ENCODE measurements at regions not wholly inside any gene's neighbourhood (a gene's known extent, or its start where the extent isn't known, plus 50 kb on each side); places are given as distances from the start of the nearest gene placed in this dataset.

DNA sequence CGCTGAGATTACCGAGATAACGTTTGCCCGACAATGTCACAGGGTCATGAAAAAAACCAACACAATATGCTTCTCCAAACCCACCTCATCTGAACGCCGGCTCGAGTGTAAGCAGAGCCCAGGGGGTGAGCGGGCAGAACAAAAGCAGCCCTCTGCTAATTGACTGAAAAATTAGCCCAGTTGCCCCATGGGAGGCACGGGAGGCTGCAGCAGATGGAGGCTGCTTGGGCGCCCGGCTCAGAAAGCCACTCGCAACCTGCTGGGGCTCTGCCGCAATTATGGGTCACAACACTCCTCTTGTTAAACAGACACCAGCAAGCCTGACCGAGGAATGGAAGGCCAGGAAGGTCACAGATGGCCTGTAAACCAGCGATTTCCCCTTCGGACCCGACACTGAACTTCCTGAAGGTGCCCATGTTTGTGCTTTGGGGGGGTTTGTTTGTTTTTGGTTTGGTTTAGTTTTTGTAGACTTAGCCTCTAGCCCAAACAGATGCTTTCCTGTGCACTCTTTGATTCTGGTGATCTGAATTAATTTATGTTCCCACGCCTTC is 104.6 kb upstream of the IRX1 start:
- DNase-seq = no peak
- no peaks in the 10 kb centered on the region for H3K36me3 ChIP-seq
- WGBS, 2 donors = 32 to 49% methylated on average over 18 of the region's 18 CpGs
- TF ChIP-seq POLR2AphosphoS5 (IDR thresholded peaks at IDR 0.05) (no peak), EP300 (IDR thresholded peaks at IDR 0.05) (no peak), POLR2A (IDR thresholded peaks at IDR 0.05) (no peak)
- TF ChIP-seq, protein P1, sequence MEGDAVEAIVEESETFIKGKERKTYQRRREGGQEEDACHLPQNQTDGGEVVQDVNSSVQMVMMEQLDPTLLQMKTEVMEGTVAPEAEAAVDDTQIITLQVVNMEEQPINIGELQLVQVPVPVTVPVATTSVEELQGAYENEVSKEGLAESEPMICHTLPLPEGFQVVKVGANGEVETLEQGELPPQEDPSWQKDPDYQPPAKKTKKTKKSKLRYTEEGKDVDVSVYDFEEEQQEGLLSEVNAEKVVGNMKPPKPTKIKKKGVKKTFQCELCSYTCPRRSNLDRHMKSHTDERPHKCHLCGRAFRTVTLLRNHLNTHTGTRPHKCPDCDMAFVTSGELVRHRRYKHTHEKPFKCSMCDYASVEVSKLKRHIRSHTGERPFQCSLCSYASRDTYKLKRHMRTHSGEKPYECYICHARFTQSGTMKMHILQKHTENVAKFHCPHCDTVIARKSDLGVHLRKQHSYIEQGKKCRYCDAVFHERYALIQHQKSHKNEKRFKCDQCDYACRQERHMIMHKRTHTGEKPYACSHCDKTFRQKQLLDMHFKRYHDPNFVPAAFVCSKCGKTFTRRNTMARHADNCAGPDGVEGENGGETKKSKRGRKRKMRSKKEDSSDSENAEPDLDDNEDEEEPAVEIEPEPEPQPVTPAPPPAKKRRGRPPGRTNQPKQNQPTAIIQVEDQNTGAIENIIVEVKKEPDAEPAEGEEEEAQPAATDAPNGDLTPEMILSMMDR (IDR thresholded peaks at IDR 0.05) = no peak
- H3K27ac ChIP-seq = no peak overlapping the region
- no peak overlapping the region for H3K4me3 ChIP-seq
- no peaks in the 10 kb centered on the region for H3K9me3 ChIP-seq
- peaks cover 0 to 13% (median 0%) of the 10 kb centered on the region in 3 donors for H3K27me3 ChIP-seq
- no peaks in the 10 kb centered on the region for H3K4me1 ChIP-seq
- intact Hi-C loops (cut with DNase I) = no loop called here

DNA sequence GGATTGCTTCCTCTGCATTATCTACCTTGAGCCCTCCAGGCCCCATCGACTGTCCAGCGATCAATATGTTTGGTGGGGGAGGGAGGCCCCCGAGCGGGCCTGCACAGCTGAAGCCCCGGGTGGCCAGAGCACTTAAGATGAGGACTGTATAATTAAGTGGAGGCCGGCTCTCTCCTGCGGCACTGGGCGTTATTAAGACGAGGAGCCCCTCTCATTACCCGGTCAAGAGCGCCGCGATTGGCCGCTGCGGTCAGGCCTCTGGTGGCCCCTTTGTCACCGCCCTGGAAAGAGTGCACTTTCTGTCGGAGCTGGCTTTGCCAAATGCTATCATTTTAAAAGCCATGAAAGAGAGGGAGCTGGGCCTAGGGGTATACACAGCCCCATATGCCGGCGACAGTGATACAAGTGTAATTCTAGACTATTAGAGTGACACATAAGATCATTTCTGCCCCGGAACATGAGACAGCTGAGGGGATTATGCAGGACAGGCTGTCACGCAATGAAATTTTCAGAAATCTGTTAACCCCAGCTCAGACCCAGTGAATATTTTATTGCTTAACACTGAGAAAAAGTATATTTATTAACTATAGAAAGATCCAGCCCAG is 106.3 kb upstream of the IRX1 start:
- H3K4me1 ChIP-seq = no peaks in the 10 kb centered on the region
- no peaks in the 10 kb centered on the region for H3K9me3 ChIP-seq
- no peak for DNase-seq
- TF ChIP-seq POLR2A (IDR thresholded peaks at IDR 0.05) (no peak), POLR2AphosphoS5 (IDR thresholded peaks at IDR 0.05) (no peak), EP300 (IDR thresholded peaks at IDR 0.05) (no peak)
- TF ChIP-seq, protein P1 (IDR thresholded peaks at IDR 0.05) = no peak
- no peak overlapping the region for H3K27ac ChIP-seq
- intact Hi-C loops (cut with DNase I) = no loop called here
- H3K4me3 ChIP-seq = no peak overlapping the region
- peaks cover 0 to 13% (median 0%) of the 10 kb centered on the region in 3 donors for H3K27me3 ChIP-seq
- WGBS, 2 donors = 81 to 82% methylated on average over 21 of the region's 21 CpGs
- no peaks in the 10 kb centered on the region for H3K36me3 ChIP-seq

GRCh38 chr5:3484836-3485235 is 110.8 kb upstream of the IRX1 start:
- TF ChIP-seq EP300 (IDR thresholded peaks at IDR 0.05) = no peak
- H3K4me1 ChIP-seq = no peaks in the 10 kb centered on the region
- DNase-seq = no peak
- no peaks in the 10 kb centered on the region for H3K9me3 ChIP-seq
- 80 to 83% methylated on average over 5 of the region's 5 CpGs for WGBS, 2 donors
- H3K27me3 ChIP-seq = no peaks in the 10 kb centered on the region
- intact Hi-C loops (cut with DNase I) = no loop called here
- no peak overlapping the region for H3K4me3 ChIP-seq
- no peak overlapping the region for H3K27ac ChIP-seq
- H3K36me3 ChIP-seq = no peaks in the 10 kb centered on the region

DNA sequence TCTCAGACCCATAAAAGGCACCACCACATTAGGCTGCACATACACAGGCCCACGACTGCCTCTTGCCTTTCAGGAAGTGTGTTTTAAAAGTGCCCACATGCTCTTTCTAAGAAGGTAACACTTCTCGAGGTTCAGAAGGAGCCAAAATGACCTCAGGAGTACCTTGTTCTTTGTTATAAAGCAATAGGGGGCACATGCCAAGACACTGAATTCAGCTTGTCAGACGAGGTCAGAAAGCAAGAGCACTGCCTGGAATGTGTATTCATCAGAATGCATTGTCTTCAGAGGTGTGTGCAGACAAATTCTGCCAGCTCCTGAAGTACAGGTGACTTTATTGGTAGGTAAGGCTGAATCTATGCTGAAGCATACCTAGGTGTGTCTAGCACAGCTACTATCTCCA is 114.5 kb upstream of the IRX1 start:
- Histone ChIP-seq H3K27ac (no peak overlapping the region), H3K4me1 (no peaks in the 10 kb centered on the region), H3K27me3 (no peaks in the 10 kb centered on the region), H3K36me3 (no peaks in the 10 kb centered on the region), H3K4me3 (no peak overlapping the region), H3K9me3 (no peaks in the 10 kb centered on the region)
- intact Hi-C loops (cut with DNase I) = no loop called here
- no peak for DNase-seq
- 41 to 42% methylated on average over 3 of the region's 3 CpGs for WGBS, 2 donors
- no peak for TF ChIP-seq POLR2A (IDR thresholded peaks at IDR 0.05)
- no peak for TF ChIP-seq POLR2AphosphoS5 (IDR thresholded peaks at IDR 0.05)
- TF ChIP-seq, protein P1 (IDR thresholded peaks at IDR 0.05) = no peak
- no peak for TF ChIP-seq EP300 (IDR thresholded peaks at IDR 0.05)

GRCh38 chr5:3475674-3476073 is 120.0 kb upstream of the IRX1 start:
- no peak overlapping the region for H3K27ac ChIP-seq
- H3K27me3 ChIP-seq = no peaks in the 10 kb centered on the region
- intact Hi-C loops (cut with DNase I) = no loop called here
- DNase-seq = no peak
- no peaks in the 10 kb centered on the region for H3K36me3 ChIP-seq
- H3K4me1 ChIP-seq = no peaks in the 10 kb centered on the region
- no peak overlapping the region for H3K4me3 ChIP-seq
- TF ChIP-seq, protein P1 (IDR thresholded peaks at IDR 0.05) = no peak
- TF ChIP-seq EP300 (IDR thresholded peaks at IDR 0.05) (no peak), POLR2A (IDR thresholded peaks at IDR 0.05) (no peak)
- WGBS, 2 donors = 87 to 90% methylated on average over 1 of the region's 1 CpG
- H3K9me3 ChIP-seq = no peaks in the 10 kb centered on the region

All from sigmoid colon (tissue), 6 donors.